SK-N-MC (cell line): ENCODE measurements at regions not wholly inside any gene's neighbourhood (a gene's known extent, or its start where the extent isn't known, plus 50 kb on each side); places are given as distances from the start of the nearest gene placed in this dataset.

Experiments
- DNase-seq: peaks from one replicate; pipeline ENCODE4 v3.0.0-alpha.2; 2011; ENCODE audit warnings: low read depth, low spot score
- H3K27ac ChIP-seq: fragments of 200-600 bp; sonication (generic); 2 replicates; pipeline ENCODE4 v1.5.1; 2016; ENCODE audit warnings: mixed run types
- H3K36me3 ChIP-seq: fragments of 200-600 bp; sonication (generic); 2 replicates; pipeline ENCODE4 v1.6.1; 2017; ENCODE audit warnings: antibody characterized with exemption, low read length, mixed read lengths; ENCODE audit not compliant: insufficient read depth
- H3K4me3 ChIP-seq: fragments of 200-600 bp; sonication (generic); 2 replicates; pipeline ENCODE4 v1.5.1; 2016
- H3K9ac ChIP-seq: fragments of 200-600 bp; sonication (generic); 2 replicates; pipeline ENCODE4 v1.8.0; 2017; ENCODE audit warnings: mixed run types, mixed read lengths; ENCODE audit not compliant: insufficient read length
- H3K9me3 ChIP-seq: fragments of 200-600 bp; sonication (generic); 2 replicates; pipeline ENCODE4 v1.6.1; 2017; ENCODE audit warnings: low read depth, mild to moderate bottlenecking, antibody characterized with exemption, low read length, moderate library complexity, mixed read lengths
- EZH2 ChIP-seq: fragments of 200-600 bp; sonication (generic); IDR thresholded peaks from one replicate; pipeline ENCODE4 v1.6.1; 2017; ENCODE audit warnings: antibody characterized with exemption
- FOXP2 ChIP-seq: optimal IDR thresholded peaks from 2 replicates; pipeline ENCODE3; 2011; ENCODE audit warnings: mild to moderate bottlenecking, moderate library complexity; ENCODE audit not compliant: insufficient read depth; ENCODE audit errors: extremely low read length, control extremely low read depth
- POLR2AphosphoS5 ChIP-seq: IDR thresholded peaks from 2 replicates; pipeline ENCODE4 v1.6.1; 2012; ENCODE audit warnings: mild to moderate bottlenecking, low read depth, low read length, borderline replicate concordance

DNA sequence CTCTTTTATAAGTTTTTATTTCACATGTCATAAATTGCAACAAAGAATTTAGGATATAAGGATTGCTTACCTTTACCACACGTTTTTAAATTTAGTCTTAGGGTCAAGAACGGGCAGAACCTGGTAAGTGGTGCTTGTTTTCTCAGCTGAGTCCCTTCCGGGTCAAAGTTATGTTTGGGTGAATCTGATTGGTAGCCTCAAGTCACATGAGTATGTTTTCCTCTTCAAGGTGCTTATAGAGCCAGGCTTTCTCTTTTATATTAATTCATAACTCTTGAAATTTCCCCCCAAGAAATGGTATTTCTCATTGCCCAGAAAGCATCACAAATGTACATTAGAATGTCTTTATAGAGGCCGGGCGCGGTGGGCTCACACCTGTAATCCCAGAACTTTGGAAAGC lies 415.7 kb upstream of the ROBO2 start:
- TF ChIP-seq EZH2, result no peak
- no peak overlapping the region for H3K9ac ChIP-seq
- H3K36me3 ChIP-seq, result no peaks in the 10 kb centered on the region
- no peak for DNase-seq
- no peak overlapping the region for H3K4me3 ChIP-seq
- H3K9me3 ChIP-seq, result no peaks in the 10 kb centered on the region
- no peak overlapping the region for H3K27ac ChIP-seq

- no peak for DNase-seq
- no peak overlapping the region for H3K4me3 ChIP-seq
- H3K27ac ChIP-seq, result no peak overlapping the region
- H3K36me3 ChIP-seq, result no peaks in the 10 kb centered on the region
- TF ChIP-seq EZH2 (no peak), POLR2AphosphoS5 (no peak), FOXP2 (no peak)
- no peaks in the 10 kb centered on the region for H3K9me3 ChIP-seq
- no peak overlapping the region for H3K9ac ChIP-seq
Observed at GRCh38 chr3:76627236-76627635, 412.7 kb upstream of the ROBO2 start.

DNA sequence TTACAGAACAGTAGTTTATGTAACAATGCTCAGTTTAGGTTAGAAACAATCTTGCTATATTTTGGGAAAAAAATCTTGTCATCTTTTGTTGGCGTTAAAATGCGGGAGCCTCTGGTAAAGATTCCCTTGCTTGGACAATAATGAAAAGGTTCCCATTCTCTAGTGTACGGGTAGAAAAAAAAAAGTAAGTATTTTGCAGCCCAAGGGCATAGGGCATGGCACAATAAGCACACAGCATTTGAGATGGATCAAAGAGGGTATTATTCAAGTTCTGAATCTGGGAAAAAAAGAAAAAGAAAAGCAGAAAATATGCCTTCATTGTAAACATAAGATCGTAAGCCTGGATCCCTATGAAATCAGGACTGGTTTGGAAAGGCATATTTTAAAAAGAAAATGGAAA lies 408.6 kb upstream of the ROBO2 start:
- TF ChIP-seq FOXP2 (no peak), EZH2 (no peak), POLR2AphosphoS5 (no peak)
- Histone ChIP-seq H3K27ac (no peak overlapping the region), H3K36me3 (no peaks in the 10 kb centered on the region), H3K4me3 (no peak overlapping the region), H3K9ac (no peak overlapping the region), H3K9me3 (no peaks in the 10 kb centered on the region)
- no peak for DNase-seq

GRCh38 chr3:76638006-76638405 lies 401.9 kb upstream of the ROBO2 start:
- no peaks in the 10 kb centered on the region for H3K9me3 ChIP-seq
- TF ChIP-seq EZH2 (no peak), POLR2AphosphoS5 (no peak), FOXP2 (no peak)
- no peak overlapping the region for H3K27ac ChIP-seq
- H3K36me3 ChIP-seq, result no peaks in the 10 kb centered on the region
- DNase-seq, result no peak
- no peak overlapping the region for H3K9ac ChIP-seq
- no peak overlapping the region for H3K4me3 ChIP-seq

DNA sequence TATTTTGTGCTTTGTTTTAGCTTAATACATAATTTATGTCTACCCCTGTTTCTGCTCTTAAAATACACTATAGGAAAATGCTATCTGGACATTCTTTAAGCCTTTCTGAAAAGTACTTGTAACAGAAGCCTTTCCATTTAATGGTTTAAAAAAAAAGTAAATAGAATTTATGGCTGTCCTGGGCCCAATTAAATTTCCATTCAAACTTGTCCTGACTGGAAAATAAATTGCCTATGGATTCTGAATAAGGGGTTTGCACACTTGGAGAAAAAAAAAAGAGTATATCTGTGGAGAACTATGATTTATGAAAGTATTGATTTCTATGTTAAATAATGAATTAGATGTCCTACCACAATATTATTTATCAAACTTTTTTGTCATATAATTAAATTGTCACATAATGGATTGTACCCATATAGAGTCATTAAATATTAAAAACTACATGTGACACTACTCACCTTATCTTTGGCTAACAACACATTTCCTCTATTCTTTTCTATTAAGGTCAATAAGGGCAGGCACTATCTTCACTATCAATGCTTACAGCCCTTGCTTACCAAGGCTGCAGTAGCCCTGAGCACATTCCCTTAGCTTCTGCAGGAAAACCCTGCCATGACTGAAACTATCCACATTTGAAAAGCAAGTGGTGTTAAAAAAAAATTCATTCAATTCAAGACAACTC lies 396.1 kb upstream of the ROBO2 start:
- H3K27ac ChIP-seq, result no peak overlapping the region
- no peaks in the 10 kb centered on the region for H3K36me3 ChIP-seq
- no peak for TF ChIP-seq EZH2
- TF ChIP-seq POLR2AphosphoS5, result no peak
- no peak for TF ChIP-seq FOXP2
- H3K4me3 ChIP-seq, result no peak overlapping the region
- H3K9me3 ChIP-seq, result no peaks in the 10 kb centered on the region
- no peak overlapping the region for H3K9ac ChIP-seq
- DNase-seq, result no peak

DNA sequence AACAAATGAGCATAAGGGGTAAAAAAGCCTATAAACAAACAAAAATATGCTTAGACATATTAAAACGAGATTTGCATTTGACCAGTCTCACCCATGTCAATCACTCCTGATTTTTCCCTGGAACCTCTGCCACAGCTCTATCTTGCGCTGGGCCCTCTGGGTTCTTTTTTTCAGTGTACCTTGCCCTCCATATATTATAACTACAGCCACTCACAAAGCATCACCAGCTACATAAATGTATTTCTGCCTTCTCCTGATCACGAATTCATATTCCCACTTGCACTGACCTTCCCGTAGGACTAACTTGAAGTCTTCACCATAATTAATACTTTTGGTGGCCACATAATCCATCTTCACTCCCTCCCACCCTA lies 395.6 kb upstream of the ROBO2 start:
- no peak overlapping the region for H3K4me3 ChIP-seq
- no peak for DNase-seq
- TF ChIP-seq EZH2, result no peak
- TF ChIP-seq FOXP2, result no peak
- no peak for TF ChIP-seq POLR2AphosphoS5

GRCh38 chr3:76645724-76646123 lies 394.2 kb upstream of the ROBO2 start:
- TF ChIP-seq FOXP2, result no peak
- no peak for TF ChIP-seq POLR2AphosphoS5
- TF ChIP-seq EZH2, result no peak
- H3K9ac ChIP-seq, result no peak overlapping the region
- no peak overlapping the region for H3K27ac ChIP-seq
- no peaks in the 10 kb centered on the region for H3K9me3 ChIP-seq
- no peaks in the 10 kb centered on the region for H3K36me3 ChIP-seq
- H3K4me3 ChIP-seq, result no peak overlapping the region
- DNase-seq, result no peak

More for the DNA sequence above, 395.6 kb upstream of the ROBO2 start:
- Histone ChIP-seq H3K27ac (no peak overlapping the region), H3K9ac (no peak overlapping the region), H3K36me3 (no peaks in the 10 kb centered on the region), H3K9me3 (no peaks in the 10 kb centered on the region)

GRCh38 chr3:76646921-76647562 lies 392.9 kb upstream of the ROBO2 start:
- H3K27ac ChIP-seq, result no peak overlapping the region
- DNase-seq, result no peak
- no peaks in the 10 kb centered on the region for H3K9me3 ChIP-seq
- H3K4me3 ChIP-seq, result no peak overlapping the region
- TF ChIP-seq POLR2AphosphoS5, result no peak
- TF ChIP-seq FOXP2, result no peak
- TF ChIP-seq EZH2, result no peak
- no peaks in the 10 kb centered on the region for H3K36me3 ChIP-seq
- no peak overlapping the region for H3K9ac ChIP-seq

- no peak overlapping the region for H3K27ac ChIP-seq
- H3K36me3 ChIP-seq, result no peaks in the 10 kb centered on the region
- no peak overlapping the region for H3K4me3 ChIP-seq
- DNase-seq, result no peak
- no peaks in the 10 kb centered on the region for H3K9me3 ChIP-seq
- no peak overlapping the region for H3K9ac ChIP-seq
- TF ChIP-seq EZH2 (no peak), FOXP2 (no peak), POLR2AphosphoS5 (no peak)
Observed at GRCh38 chr3:76651784-76652183, 388.1 kb upstream of the ROBO2 start.
